HUES6 (cell line): ENCODE measurements at regions not wholly inside any gene's neighbourhood (a gene's known extent, or its start where the extent isn't known, plus 50 kb on each side); places are given as distances from the start of the nearest gene placed in this dataset.
"Not testable (repeated sequence)": the region's sequence is repeated elsewhere in the genome, so short reads cannot be mapped to it uniquely, and the experiment has no call there.

ENCODE experiments used
- H3K27ac ChIP-seq: 2 replicates; pipeline ENCODE4 v1.7.0; 2013; ENCODE audit warnings: low read depth, mild to moderate bottlenecking, low read length, inconsistent platforms
- H3K27me3 ChIP-seq: 2 replicates; pipeline ENCODE4 v1.6.1; 2013; ENCODE audit warnings: low read length; ENCODE audit not compliant: control insufficient read depth, insufficient read depth
- H3K36me3 ChIP-seq: 2 replicates; pipeline ENCODE4 v1.6.1; 2013; ENCODE audit warnings: low read length; ENCODE audit not compliant: control insufficient read depth, insufficient read depth
- H3K4me1 ChIP-seq: 2 replicates; pipeline ENCODE4 v1.6.1; 2013; ENCODE audit warnings: low read length; ENCODE audit not compliant: control insufficient read depth, insufficient read depth
- H3K4me3 ChIP-seq: 2 replicates; pipeline ENCODE4 v1.5.1; 2013; ENCODE audit warnings: low read depth, low read length
- H3K9ac ChIP-seq: one replicate; pipeline ENCODE4 v1.6.1; 2013; ENCODE audit warnings: mild to moderate bottlenecking, low read length
- H3K9me3 ChIP-seq: 2 replicates; pipeline ENCODE4 v1.6.1; 2013; ENCODE audit warnings: low read depth, low read length; ENCODE audit not compliant: control insufficient read depth, insufficient read depth

DNA sequence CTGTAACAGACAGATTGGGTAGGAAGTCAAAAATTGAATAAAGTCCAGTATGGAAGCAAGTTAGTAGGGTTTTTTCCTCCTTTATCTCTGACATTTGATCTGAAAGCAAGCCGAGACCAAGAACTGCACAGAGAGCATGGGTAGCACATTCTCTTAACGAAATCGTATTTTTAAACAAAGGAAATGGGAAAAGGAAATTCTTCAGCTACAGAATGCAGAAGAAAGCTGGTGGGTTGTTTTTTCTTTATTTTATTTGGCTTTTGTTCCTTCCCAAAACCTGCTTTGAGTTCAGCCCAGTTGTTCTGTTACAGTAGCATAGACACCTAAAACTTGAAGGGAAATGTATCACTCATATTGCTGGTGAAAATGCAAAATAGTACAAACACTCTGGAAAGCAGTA is 397.0 kb downstream of the GBE1 start:
- H3K36me3 ChIP-seq = no peaks in the 10 kb centered on the region

GRCh38 chr3:81363816-81364215 is 397.6 kb downstream of the GBE1 start:
- Histone ChIP-seq H3K4me1 (no peaks in the 10 kb centered on the region), H3K27me3 (no peaks in the 10 kb centered on the region), H3K9me3 (peaks cover 5% of the 10 kb centered on the region; the same call in 1 of the 2 replicates), H3K27ac (no peak overlapping the region), H3K36me3 (no peaks in the 10 kb centered on the region), H3K9ac (no peak overlapping the region), H3K4me3 (no peak overlapping the region)

More for the DNA sequence above, 397.0 kb downstream of the GBE1 start:
- Histone ChIP-seq H3K4me1 (no peaks in the 10 kb centered on the region), H3K27me3 (no peaks in the 10 kb centered on the region), H3K4me3 (no peak overlapping the region), H3K9ac (no peak overlapping the region), H3K27ac (no peak overlapping the region), H3K9me3 (0 out of 2 replicates have a peak, but pooled peaks cover 3% of the 10 kb centered on the region)

DNA sequence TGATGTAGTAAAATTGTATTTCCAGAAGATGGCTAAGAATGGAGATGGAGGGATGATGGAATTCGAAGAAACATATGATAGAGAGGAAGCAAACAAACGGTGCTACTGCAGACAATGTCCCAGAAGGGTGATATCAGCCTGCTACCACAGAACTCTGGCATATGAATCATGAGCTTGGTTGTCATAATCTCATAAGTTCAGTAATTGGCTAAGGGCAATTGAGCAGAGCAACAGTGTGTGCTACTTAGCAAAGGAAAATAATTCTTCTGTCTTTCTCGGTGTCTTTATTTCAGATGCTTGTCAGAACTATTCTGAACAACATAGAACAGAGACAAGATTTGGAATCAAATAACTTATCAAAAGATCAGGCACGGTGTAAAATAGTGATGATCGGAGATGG is 407.3 kb downstream of the GBE1 start:
- Histone ChIP-seq H3K4me3 (no peak overlapping the region), H3K36me3 (no peaks in the 10 kb centered on the region), H3K27me3 (no peaks in the 10 kb centered on the region), H3K27ac (no peak overlapping the region), H3K4me1 (no peaks in the 10 kb centered on the region; the same call in 1 of the 2 replicates), H3K9me3 (peaks cover 16% of the 10 kb centered on the region), H3K9ac (no peak overlapping the region)

- no peak overlapping the region for H3K9ac ChIP-seq
- H3K27me3 ChIP-seq = no peaks in the 10 kb centered on the region
- H3K9me3 ChIP-seq = peaks cover 5% of the 10 kb centered on the region
- H3K4me3 ChIP-seq = no peak overlapping the region
- H3K36me3 ChIP-seq = no peaks in the 10 kb centered on the region
- no peak overlapping the region for H3K27ac ChIP-seq
- H3K4me1 ChIP-seq = no peaks in the 10 kb centered on the region; the same call in 1 of the 2 replicates
These were observed 408.6 kb downstream of the GBE1 start for GRCh38 chr3:81352867-81353266.

GRCh38 chr3:81349816-81350340 is 411.6 kb downstream of the GBE1 start:
- no peaks in the 10 kb centered on the region; the same call in 1 of the 2 replicates for H3K4me1 ChIP-seq
- no peaks in the 10 kb centered on the region for H3K9me3 ChIP-seq
- no peaks in the 10 kb centered on the region for H3K27me3 ChIP-seq

DNA sequence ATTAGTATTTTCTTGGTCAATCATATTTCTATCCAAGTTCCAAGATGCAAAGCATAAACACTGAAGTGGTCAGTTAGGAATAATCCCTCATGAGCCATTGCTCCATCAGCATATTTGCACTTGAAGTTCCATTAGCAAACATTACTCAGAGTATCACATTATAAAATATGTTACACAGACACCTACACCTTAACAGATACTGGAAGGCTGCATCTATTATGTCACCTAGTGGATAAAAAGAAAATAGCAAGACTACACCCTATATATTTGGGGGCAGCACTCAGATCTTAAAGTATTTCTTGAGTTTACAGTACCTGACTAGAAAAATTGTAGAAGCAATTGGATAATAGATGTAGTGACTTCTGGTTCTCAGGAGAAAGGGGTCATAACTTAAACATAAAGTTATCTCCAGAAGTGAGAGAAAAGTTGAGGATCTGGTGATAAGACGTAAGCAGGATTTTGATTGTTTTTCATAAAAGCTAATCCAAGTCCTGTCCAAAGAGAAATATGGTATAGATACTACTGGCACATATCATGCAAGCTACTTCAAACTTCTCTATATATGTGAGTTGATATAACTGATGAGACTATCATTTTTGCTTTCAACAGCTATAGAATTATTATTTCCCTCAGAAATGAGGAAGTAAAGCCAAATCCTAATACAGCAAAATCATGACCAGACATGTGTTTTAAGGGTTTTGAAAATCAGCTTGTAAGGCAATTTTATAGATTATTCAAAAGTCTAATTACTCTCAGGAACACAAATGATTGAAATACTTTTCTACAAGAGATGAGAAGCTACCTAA is 422.2 kb downstream of the GBE1 start:
- Histone ChIP-seq H3K27ac (no peak overlapping the region), H3K4me1 (no peaks in the 10 kb centered on the region)

More at GRCh38 chr3:81349816-81350340, 411.6 kb downstream of the GBE1 start:
- no peaks in the 10 kb centered on the region for H3K36me3 ChIP-seq
- no peak overlapping the region for H3K9ac ChIP-seq
- H3K4me3 ChIP-seq = no peak overlapping the region
- H3K27ac ChIP-seq = no peak overlapping the region

GRCh38 chr3:81336470-81336869 is 425.0 kb downstream of the GBE1 start:
- Histone ChIP-seq H3K9ac (no peak overlapping the region), H3K4me1 (no peaks in the 10 kb centered on the region), H3K27ac (no peak overlapping the region), H3K27me3 (no peaks in the 10 kb centered on the region), H3K36me3 (no peaks in the 10 kb centered on the region), H3K4me3 (no peak overlapping the region), H3K9me3 (no peaks in the 10 kb centered on the region)

More for the DNA sequence above, 422.2 kb downstream of the GBE1 start:
- H3K9me3 ChIP-seq = no peaks in the 10 kb centered on the region
- no peak overlapping the region for H3K4me3 ChIP-seq
- no peaks in the 10 kb centered on the region for H3K27me3 ChIP-seq
- no peaks in the 10 kb centered on the region for H3K36me3 ChIP-seq
- H3K9ac ChIP-seq = no peak overlapping the region

- not testable (repeated sequence) for H3K4me1 ChIP-seq, H3K9me3 ChIP-seq, H3K9ac ChIP-seq, H3K27me3 ChIP-seq, H3K4me3 ChIP-seq, H3K36me3 ChIP-seq, H3K27ac ChIP-seq
These were observed 431.6 kb downstream of the GBE1 start for GRCh38 chr3:81329835-81330234.

DNA sequence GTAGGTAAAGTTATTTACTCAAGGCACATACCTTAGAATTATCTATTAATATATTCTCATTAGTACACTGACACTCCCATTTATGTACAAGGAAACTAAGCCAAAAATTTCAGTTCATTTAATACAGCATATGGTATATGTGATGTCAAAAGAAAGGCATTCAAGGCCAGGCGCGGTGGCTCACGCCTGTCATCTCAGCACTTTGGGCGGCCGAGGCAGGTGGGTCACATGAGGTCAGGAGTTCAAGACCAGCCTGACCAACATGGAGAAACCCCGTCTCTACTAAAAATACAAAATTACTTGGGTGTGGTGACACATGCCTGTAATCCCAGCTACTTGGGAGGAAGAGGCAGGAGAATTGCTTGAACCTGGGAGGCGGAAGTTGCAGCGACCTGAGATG is 435.2 kb downstream of the GBE1 start:
- H3K36me3 ChIP-seq = no peaks in the 10 kb centered on the region
- no peaks in the 10 kb centered on the region for H3K4me1 ChIP-seq
- H3K27ac ChIP-seq = no peak overlapping the region
- H3K4me3 ChIP-seq = no peak overlapping the region
- no peaks in the 10 kb centered on the region for H3K9me3 ChIP-seq
- H3K27me3 ChIP-seq = no peaks in the 10 kb centered on the region
- H3K9ac ChIP-seq = no peak overlapping the region

- Histone ChIP-seq H3K36me3 (no peaks in the 10 kb centered on the region), H3K9me3 (no peaks in the 10 kb centered on the region), H3K27me3 (no peaks in the 10 kb centered on the region), H3K27ac (no peak overlapping the region), H3K4me1 (no peaks in the 10 kb centered on the region), H3K4me3 (no peak overlapping the region), H3K9ac (no peak overlapping the region)
These were observed 440.6 kb downstream of the GBE1 start for GRCh38 chr3:81320862-81321261.

- Histone ChIP-seq H3K27me3 (no peaks in the 10 kb centered on the region), H3K9me3 (no peaks in the 10 kb centered on the region), H3K27ac (no peak overlapping the region), H3K9ac (no peak overlapping the region), H3K4me3 (no peak overlapping the region), H3K36me3 (no peaks in the 10 kb centered on the region), H3K4me1 (no peaks in the 10 kb centered on the region)
These were observed 446.4 kb downstream of the GBE1 start for GRCh38 chr3:81315030-81315429.
